HepG2 (cell line): ENCODE measurements at regions not wholly inside any gene's neighbourhood (a gene's known extent, or its start where the extent isn't known, plus 50 kb on each side); places are given as distances from the start of the nearest gene placed in this dataset.

Source experiments
- ATAD3A ChIP-seq: sonication (generic); formaldehyde crosslinking; IDR thresholded peaks from 2 replicates; pipeline ENCODE4 v1.4.0; 2020; ENCODE audit warnings: missing genetic modification reagents
- EP300 ChIP-seq, 3 experiments: sonication (generic) in 1 of 3; formaldehyde crosslinking in 1 of 3; IDR thresholded peaks; 2 replicates each; pipeline versions ENCODE4 v1.5.1 to v1.6.1; 2011 to 2020; ENCODE audit warnings: low read depth in 2 of 3, low read length in 2 of 3, borderline replicate concordance in 1 of 3, improper control_type of control experiment in 1 of 3, mild to moderate bottlenecking in 1 of 3, missing genetic modification reagents in 1 of 3, moderate library complexity in 1 of 3
- HNRNPLL ChIP-seq: fragments of 200-400 bp; formaldehyde crosslinking; IDR thresholded peaks from 2 replicates; pipeline ENCODE4 v1.6.1; 2017; ENCODE audit warnings: mild to moderate bottlenecking, low read depth, low read length; ENCODE audit not compliant: poor library complexity, severe bottlenecking
- HOXA7 ChIP-seq: sonication (generic); formaldehyde crosslinking; IDR thresholded peaks from 2 replicates; pipeline ENCODE4 v1.8.1; 2022; ENCODE audit warnings: mild to moderate bottlenecking, missing genetic modification reagents, moderate library complexity
- IRX3 ChIP-seq: sonication (generic); formaldehyde crosslinking; IDR thresholded peaks from 2 replicates; pipeline ENCODE4 v1.8.1; 2023; ENCODE audit warnings: mild to moderate bottlenecking, low read depth, missing genetic modification reagents, borderline replicate concordance
- MTA1 ChIP-seq: sonication (generic); formaldehyde crosslinking; IDR thresholded peaks from 2 replicates; pipeline ENCODE4 v1.4.0; 2020; ENCODE audit warnings: missing genetic modification reagents, mild to moderate bottlenecking, borderline replicate concordance
- STAG1 ChIP-seq: sonication (generic); formaldehyde crosslinking; IDR thresholded peaks from 2 replicates; pipeline ENCODE4 v1.4.0; 2020; ENCODE audit warnings: missing genetic modification reagents
- TF ChIP-seq, protein P1 (sequence below): sonication (generic); formaldehyde crosslinking; IDR thresholded peaks from 2 replicates; pipeline ENCODE4 v1.5.0; 2020; ENCODE audit warnings: mild to moderate bottlenecking, missing genetic modification reagents, borderline replicate concordance
- TF ChIP-seq, protein P2 (sequence below): sonication (generic); formaldehyde crosslinking; IDR thresholded peaks from 2 replicates; pipeline ENCODE4 v1.5.0; 2020; ENCODE audit warnings: mild to moderate bottlenecking, missing genetic modification reagents
- TF ChIP-seq, protein P3 (sequence below): sonication (generic); formaldehyde crosslinking; IDR thresholded peaks from 2 replicates; pipeline ENCODE4 v1.4.0; 2020; ENCODE audit warnings: mild to moderate bottlenecking, missing genetic modification reagents

- TF ChIP-seq, protein P1, sequence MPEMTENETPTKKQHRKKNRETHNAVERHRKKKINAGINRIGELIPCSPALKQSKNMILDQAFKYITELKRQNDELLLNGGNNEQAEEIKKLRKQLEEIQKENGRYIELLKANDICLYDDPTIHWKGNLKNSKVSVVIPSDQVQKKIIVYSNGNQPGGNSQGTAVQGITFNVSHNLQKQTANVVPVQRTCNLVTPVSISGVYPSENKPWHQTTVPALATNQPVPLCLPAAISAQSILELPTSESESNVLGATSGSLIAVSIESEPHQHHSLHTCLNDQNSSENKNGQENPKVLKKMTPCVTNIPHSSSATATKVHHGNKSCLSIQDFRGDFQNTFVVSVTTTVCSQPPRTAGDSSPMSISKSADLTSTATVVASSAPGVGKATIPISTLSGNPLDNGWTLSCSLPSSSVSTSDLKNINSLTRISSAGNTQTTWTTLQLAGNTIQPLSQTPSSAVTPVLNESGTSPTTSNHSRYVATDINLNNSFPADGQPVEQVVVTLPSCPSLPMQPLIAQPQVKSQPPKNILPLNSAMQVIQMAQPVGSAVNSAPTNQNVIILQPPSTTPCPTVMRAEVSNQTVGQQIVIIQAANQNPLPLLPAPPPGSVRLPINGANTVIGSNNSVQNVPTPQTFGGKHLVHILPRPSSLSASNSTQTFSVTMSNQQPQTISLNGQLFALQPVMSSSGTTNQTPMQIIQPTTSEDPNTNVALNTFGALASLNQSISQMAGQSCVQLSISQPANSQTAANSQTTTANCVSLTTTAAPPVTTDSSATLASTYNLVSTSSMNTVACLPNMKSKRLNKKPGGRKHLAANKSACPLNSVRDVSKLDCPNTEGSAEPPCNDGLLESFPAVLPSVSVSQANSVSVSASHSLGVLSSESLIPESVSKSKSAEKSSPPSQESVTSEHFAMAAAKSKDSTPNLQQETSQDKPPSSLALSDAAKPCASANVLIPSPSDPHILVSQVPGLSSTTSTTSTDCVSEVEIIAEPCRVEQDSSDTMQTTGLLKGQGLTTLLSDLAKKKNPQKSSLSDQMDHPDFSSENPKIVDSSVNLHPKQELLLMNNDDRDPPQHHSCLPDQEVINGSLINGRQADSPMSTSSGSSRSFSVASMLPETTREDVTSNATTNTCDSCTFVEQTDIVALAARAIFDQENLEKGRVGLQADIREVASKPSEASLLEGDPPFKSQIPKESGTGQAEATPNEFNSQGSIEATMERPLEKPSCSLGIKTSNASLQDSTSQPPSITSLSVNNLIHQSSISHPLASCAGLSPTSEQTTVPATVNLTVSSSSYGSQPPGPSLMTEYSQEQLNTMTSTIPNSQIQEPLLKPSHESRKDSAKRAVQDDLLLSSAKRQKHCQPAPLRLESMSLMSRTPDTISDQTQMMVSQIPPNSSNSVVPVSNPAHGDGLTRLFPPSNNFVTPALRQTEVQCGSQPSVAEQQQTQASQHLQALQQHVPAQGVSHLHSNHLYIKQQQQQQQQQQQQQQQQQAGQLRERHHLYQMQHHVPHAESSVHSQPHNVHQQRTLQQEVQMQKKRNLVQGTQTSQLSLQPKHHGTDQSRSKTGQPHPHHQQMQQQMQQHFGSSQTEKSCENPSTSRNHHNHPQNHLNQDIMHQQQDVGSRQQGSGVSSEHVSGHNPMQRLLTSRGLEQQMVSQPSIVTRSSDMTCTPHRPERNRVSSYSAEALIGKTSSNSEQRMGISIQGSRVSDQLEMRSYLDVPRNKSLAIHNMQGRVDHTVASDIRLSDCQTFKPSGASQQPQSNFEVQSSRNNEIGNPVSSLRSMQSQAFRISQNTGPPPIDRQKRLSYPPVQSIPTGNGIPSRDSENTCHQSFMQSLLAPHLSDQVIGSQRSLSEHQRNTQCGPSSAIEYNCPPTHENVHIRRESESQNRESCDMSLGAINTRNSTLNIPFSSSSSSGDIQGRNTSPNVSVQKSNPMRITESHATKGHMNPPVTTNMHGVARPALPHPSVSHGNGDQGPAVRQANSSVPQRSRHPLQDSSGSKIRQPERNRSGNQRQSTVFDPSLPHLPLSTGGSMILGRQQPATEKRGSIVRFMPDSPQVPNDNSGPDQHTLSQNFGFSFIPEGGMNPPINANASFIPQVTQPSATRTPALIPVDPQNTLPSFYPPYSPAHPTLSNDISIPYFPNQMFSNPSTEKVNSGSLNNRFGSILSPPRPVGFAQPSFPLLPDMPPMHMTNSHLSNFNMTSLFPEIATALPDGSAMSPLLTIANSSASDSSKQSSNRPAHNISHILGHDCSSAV (CRISPR knock-in tag) = no peak
- TF ChIP-seq ATAD3A (CRISPR knock-in tag) (no peak), EP300 (IDR thresholded peaks at IDR 0.05; ENCODE audit: low read depth in 2 of 2, low read length in 2 of 2) (no peak), EP300 (CRISPR knock-in tag; IDR thresholded peaks at IDR 0.05; ENCODE audit: borderline replicate concordance) (no peak), MTA1 (no peak), HOXA7 (CRISPR knock-in tag) (no peak), HNRNPLL (peak; percentile 48), IRX3 (CRISPR knock-in tag) (no peak), STAG1 (CRISPR knock-in tag) (0 out of 2 replicates have a peak, but pooled peaks have one; percentile 23)
- TF ChIP-seq, protein P2, sequence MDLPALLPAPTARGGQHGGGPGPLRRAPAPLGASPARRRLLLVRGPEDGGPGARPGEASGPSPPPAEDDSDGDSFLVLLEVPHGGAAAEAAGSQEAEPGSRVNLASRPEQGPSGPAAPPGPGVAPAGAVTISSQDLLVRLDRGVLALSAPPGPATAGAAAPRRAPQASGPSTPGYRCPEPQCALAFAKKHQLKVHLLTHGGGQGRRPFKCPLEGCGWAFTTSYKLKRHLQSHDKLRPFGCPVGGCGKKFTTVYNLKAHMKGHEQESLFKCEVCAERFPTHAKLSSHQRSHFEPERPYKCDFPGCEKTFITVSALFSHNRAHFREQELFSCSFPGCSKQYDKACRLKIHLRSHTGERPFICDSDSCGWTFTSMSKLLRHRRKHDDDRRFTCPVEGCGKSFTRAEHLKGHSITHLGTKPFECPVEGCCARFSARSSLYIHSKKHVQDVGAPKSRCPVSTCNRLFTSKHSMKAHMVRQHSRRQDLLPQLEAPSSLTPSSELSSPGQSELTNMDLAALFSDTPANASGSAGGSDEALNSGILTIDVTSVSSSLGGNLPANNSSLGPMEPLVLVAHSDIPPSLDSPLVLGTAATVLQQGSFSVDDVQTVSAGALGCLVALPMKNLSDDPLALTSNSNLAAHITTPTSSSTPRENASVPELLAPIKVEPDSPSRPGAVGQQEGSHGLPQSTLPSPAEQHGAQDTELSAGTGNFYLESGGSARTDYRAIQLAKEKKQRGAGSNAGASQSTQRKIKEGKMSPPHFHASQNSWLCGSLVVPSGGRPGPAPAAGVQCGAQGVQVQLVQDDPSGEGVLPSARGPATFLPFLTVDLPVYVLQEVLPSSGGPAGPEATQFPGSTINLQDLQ (CRISPR knock-in tag) = no peak
- TF ChIP-seq, protein P3, sequence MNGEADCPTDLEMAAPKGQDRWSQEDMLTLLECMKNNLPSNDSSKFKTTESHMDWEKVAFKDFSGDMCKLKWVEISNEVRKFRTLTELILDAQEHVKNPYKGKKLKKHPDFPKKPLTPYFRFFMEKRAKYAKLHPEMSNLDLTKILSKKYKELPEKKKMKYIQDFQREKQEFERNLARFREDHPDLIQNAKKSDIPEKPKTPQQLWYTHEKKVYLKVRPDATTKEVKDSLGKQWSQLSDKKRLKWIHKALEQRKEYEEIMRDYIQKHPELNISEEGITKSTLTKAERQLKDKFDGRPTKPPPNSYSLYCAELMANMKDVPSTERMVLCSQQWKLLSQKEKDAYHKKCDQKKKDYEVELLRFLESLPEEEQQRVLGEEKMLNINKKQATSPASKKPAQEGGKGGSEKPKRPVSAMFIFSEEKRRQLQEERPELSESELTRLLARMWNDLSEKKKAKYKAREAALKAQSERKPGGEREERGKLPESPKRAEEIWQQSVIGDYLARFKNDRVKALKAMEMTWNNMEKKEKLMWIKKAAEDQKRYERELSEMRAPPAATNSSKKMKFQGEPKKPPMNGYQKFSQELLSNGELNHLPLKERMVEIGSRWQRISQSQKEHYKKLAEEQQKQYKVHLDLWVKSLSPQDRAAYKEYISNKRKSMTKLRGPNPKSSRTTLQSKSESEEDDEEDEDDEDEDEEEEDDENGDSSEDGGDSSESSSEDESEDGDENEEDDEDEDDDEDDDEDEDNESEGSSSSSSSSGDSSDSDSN (CRISPR knock-in tag) = peak; percentile 46; the same call in 1 of the 2 replicates
These were observed 143.0 kb upstream of the ADRA1B start (continued) for GRCh38 chr5:159773062-159773924.
